OCI-LY1 (cell line): ENCODE measurements at regions not wholly inside any gene's neighbourhood (a gene's known extent, or its start where the extent isn't known, plus 50 kb on each side); places are given as distances from the start of the nearest gene placed in this dataset.

Source experiments
- H2AFZ ChIP-seq: fragments of 200-600 bp; sonication (generic), shearing (Covaris generic); 2 replicates; pipeline ENCODE4 v1.6.0; 2014; ENCODE audit warnings: antibody characterized with exemption, mild to moderate bottlenecking, low read length
- H3F3A ChIP-seq: fragments of 200-600 bp; sonication (generic), shearing (Covaris generic); 2 replicates; pipeline ENCODE4 v1.6.0; 2014; ENCODE audit warnings: mild to moderate bottlenecking, antibody characterized with exemption, low read length, moderate library complexity; ENCODE audit not compliant: insufficient read depth
- H3K27ac ChIP-seq: fragments of 200-600 bp; sonication (generic); 2 replicates; pipeline ENCODE4 v1.5.1; 2014; ENCODE audit warnings: low read length, mixed run types, mild to moderate bottlenecking, low read depth; ENCODE audit not compliant: poor library complexity, severe bottlenecking
- H3K27me3 ChIP-seq: fragments of 200-600 bp; sonication (generic); 2 replicates; pipeline ENCODE4 v1.6.0; 2014; ENCODE audit warnings: antibody characterized with exemption, mild to moderate bottlenecking, low read length, moderate library complexity; ENCODE audit not compliant: insufficient read depth
- H3K36me3 ChIP-seq: fragments of 200-600 bp; sonication (generic); 2 replicates; pipeline ENCODE4 v1.6.1; 2014; ENCODE audit warnings: mild to moderate bottlenecking, antibody characterized with exemption, low read length, moderate library complexity, mixed read lengths; ENCODE audit not compliant: insufficient read depth
- H3K4me1 ChIP-seq: fragments of 200-600 bp; sonication (generic); 2 replicates; pipeline ENCODE4 v1.5.1; 2014; ENCODE audit warnings: mild to moderate bottlenecking, low read length, moderate library complexity; ENCODE audit not compliant: insufficient read depth, severe bottlenecking
- H3K4me2 ChIP-seq: fragments of 200-600 bp; sonication (generic), shearing (Covaris generic); 2 replicates; pipeline ENCODE4 v1.6.1; 2014; ENCODE audit warnings: low read length
- H3K4me3 ChIP-seq: fragments of 200-600 bp; sonication (generic); 2 replicates; pipeline ENCODE4 v1.5.1; 2014; ENCODE audit warnings: low read length, low read depth, mild to moderate bottlenecking, mixed read lengths; ENCODE audit not compliant: poor library complexity, severe bottlenecking
- H3K79me2 ChIP-seq: fragments of 200-600 bp; shearing (Covaris generic); 2 replicates; pipeline ENCODE4 v1.6.1; 2016; ENCODE audit warnings: mixed run types, low read length, mixed read lengths; ENCODE audit not compliant: insufficient read depth
- H3K9ac ChIP-seq: fragments of 200-600 bp; sonication (generic), shearing (Covaris generic); 2 replicates; pipeline ENCODE4 v1.6.1; 2014; ENCODE audit warnings: mild to moderate bottlenecking, low read length, mixed read lengths
- H3K9me2 ChIP-seq: fragments of 200-600 bp; sonication (generic), shearing (Covaris generic); 2 replicates; pipeline ENCODE4 v1.6.1; 2014; ENCODE audit warnings: low read depth, mild to moderate bottlenecking, low read length, mixed read lengths
- H3K9me3 ChIP-seq: fragments of 200-600 bp; shearing (Covaris generic); 2 replicates; pipeline ENCODE4 v1.6.1; 2014; ENCODE audit warnings: low read length, mixed read lengths
- H4K20me1 ChIP-seq: fragments of 200-600 bp; sonication (generic), shearing (Covaris generic); 2 replicates; pipeline ENCODE4 v1.6.0; 2016; ENCODE audit warnings: mild to moderate bottlenecking, low read length; ENCODE audit not compliant: insufficient read depth
- EZH2 ChIP-seq: fragments of 200-600 bp; sonication (generic), shearing (Covaris generic); IDR thresholded peaks from 2 replicates; pipeline ENCODE4 v1.8.0; 2017; ENCODE audit warnings: borderline replicate concordance, mixed run types, mild to moderate bottlenecking, antibody characterized with exemption, low read length, moderate library complexity, mixed read lengths
- TF ChIP-seq, protein P1 (sequence below): fragments of 200-600 bp; sonication (generic), shearing (Covaris generic); IDR thresholded peaks from 2 replicates; pipeline ENCODE4 v1.5.1; 2017; ENCODE audit warnings: mild to moderate bottlenecking, antibody characterized with exemption, low read length, moderate library complexity, mixed read lengths

DNA sequence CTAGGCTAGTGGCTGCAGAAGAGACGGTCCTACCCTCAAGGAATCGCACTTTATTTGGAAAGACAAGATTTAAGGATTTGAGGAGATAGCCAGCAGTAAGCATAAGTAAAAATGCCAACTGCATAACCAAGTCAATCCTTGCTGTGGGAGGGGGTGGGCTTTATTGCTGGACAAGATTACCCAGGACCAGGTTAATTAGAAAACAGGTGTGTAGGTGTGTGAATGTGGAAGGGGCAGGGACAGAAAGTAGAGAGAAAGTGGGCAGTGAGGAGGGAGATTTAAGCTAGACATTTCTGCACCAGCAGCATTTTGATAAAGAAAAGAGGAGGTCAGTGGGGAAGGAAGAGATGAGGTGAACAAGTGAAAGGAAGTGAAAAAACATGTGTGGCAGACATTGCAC lies 89.7 kb upstream of the OGFRL1 start:
- H3K9ac ChIP-seq, result no peak overlapping the region
- no peaks in the 10 kb centered on the region for H3K9me3 ChIP-seq
- H3K27ac ChIP-seq, result no peak overlapping the region
- no peaks in the 10 kb centered on the region for H3K9me2 ChIP-seq
- H3K4me3 ChIP-seq, result no peak overlapping the region
- H3K4me2 ChIP-seq, result no peak overlapping the region
- no peaks in the 10 kb centered on the region for H3K4me1 ChIP-seq
- H4K20me1 ChIP-seq, result no peaks in the 10 kb centered on the region
- H2AFZ ChIP-seq, result no peak overlapping the region
- H3K27me3 ChIP-seq, result no peaks in the 10 kb centered on the region
- no peaks in the 10 kb centered on the region for H3K79me2 ChIP-seq
- no peaks in the 10 kb centered on the region for H3F3A ChIP-seq
- H3K36me3 ChIP-seq, result no peaks in the 10 kb centered on the region
- TF ChIP-seq, protein P1, sequence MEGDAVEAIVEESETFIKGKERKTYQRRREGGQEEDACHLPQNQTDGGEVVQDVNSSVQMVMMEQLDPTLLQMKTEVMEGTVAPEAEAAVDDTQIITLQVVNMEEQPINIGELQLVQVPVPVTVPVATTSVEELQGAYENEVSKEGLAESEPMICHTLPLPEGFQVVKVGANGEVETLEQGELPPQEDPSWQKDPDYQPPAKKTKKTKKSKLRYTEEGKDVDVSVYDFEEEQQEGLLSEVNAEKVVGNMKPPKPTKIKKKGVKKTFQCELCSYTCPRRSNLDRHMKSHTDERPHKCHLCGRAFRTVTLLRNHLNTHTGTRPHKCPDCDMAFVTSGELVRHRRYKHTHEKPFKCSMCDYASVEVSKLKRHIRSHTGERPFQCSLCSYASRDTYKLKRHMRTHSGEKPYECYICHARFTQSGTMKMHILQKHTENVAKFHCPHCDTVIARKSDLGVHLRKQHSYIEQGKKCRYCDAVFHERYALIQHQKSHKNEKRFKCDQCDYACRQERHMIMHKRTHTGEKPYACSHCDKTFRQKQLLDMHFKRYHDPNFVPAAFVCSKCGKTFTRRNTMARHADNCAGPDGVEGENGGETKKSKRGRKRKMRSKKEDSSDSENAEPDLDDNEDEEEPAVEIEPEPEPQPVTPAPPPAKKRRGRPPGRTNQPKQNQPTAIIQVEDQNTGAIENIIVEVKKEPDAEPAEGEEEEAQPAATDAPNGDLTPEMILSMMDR, result no peak
- no peak for TF ChIP-seq EZH2

DNA sequence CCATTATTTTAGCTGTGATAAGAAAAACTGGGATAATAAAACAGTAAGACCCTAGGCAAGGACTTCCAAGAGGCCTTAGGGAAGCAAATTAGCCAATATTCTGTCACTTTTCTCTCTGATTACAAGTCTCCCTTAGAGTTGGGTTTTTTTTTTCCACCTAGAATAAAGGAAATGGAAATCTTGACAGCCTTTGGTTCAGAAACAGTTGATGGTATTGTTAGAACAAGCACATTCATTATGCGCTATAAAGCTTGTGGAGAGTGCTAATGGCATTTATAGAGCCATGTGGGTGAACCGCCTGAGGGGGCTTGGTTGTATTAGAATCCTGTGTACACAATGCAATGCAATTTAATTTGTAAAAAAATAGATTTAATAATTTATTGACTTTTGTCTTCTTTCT lies 88.9 kb upstream of the OGFRL1 start:
- Histone ChIP-seq H3K9me3 (no peaks in the 10 kb centered on the region), H3K4me1 (no peaks in the 10 kb centered on the region), H3K4me3 (no peak overlapping the region), H3K79me2 (no peaks in the 10 kb centered on the region), H3K27me3 (no peaks in the 10 kb centered on the region), H3K36me3 (no peaks in the 10 kb centered on the region), H3K4me2 (no peak overlapping the region), H3F3A (no peaks in the 10 kb centered on the region), H3K27ac (no peak overlapping the region), H3K9ac (no peak overlapping the region), H2AFZ (no peak overlapping the region), H3K9me2 (no peaks in the 10 kb centered on the region), H4K20me1 (no peaks in the 10 kb centered on the region)
- TF ChIP-seq EZH2, result no peak
- TF ChIP-seq, protein P1, result no peak

DNA sequence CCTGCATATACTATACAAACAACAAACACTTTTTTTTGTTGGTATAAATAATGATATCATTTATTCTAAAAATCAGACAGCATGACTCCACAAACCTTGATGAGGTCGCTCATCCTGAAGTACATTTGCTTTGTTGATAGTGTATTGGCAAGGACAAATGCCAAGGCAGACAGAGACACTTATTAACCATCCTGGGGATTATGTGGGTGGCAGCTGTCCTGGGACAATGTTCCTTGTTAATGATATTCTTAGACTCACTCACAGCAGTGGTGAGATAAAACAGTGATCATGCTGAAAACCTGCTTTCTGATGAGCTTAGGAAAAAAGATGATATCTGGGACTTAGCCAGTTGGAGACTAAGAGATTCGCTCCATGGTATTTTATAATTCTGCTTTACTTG lies 85.4 kb upstream of the OGFRL1 start:
- Histone ChIP-seq H3K4me3 (no peak overlapping the region), H3K79me2 (no peaks in the 10 kb centered on the region), H3K9ac (no peak overlapping the region), H3K9me3 (no peaks in the 10 kb centered on the region), H3K27ac (no peak overlapping the region), H2AFZ (no peak overlapping the region), H3K4me2 (no peak overlapping the region), H4K20me1 (no peaks in the 10 kb centered on the region), H3F3A (no peaks in the 10 kb centered on the region), H3K9me2 (no peaks in the 10 kb centered on the region), H3K36me3 (no peaks in the 10 kb centered on the region), H3K4me1 (no peaks in the 10 kb centered on the region), H3K27me3 (no peaks in the 10 kb centered on the region)
- TF ChIP-seq, protein P1, result no peak
- TF ChIP-seq EZH2, result no peak
